GM18498 (cell line): ENCODE measurements at regions not wholly inside any gene's neighbourhood (a gene's known extent, or its start where the extent isn't known, plus 50 kb on each side); places are given as distances from the start of the nearest gene placed in this dataset.
"Not testable (repeated sequence)": the region's sequence is repeated elsewhere in the genome, so short reads cannot be mapped to it uniquely, and the experiment has no call there.

Source experiments
- ATAC-seq: cut with Tn5 transposase; IDR thresholded peaks from one replicate; pipeline ENCODE4 v1.9.1; 2021; ENCODE audit warnings: mild to moderate bottlenecking, moderate library complexity; ENCODE audit not compliant: unreplicated experiment

DNA sequence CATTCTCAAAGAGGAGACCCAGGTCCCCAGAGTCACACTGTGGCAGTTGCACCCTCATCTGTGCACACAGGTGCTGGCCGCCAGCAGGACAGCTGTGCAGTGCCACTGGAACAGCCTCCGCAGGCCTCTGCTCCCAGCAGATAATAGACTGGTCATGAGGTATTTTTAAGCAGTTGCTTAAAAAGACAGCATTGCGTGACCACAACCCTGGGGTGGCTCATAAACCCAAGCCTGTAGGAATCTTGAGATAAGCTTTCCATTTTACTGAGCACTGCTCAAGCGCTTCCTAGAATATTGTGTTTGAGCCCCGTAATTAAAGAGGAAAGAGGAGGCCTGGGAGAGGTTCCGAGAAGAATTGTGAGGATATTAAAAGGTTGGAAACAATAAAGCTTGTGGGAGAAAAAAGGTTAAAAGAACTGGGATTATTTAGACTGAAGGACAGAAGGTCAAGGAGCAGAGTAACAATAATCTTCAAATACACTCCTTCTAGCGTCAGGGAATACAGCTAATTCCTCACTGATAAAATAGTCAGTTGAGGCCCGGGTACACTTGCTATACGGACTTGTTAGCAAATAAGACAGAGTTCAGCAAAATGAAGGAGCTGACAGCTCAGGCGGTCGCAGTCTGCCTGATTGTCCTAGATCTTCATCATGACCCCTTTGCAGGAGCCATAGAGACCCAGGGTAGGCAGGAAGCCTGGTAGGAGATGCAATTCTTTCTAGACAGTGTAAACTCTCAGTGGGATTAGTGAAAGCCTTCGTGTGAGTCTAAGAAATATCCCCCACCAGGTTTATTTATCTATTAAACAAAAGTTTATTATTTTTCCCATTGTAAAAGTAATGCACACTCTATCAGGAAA is 86.2 kb upstream of the KIT start:
- ATAC-seq, result no peak

DNA sequence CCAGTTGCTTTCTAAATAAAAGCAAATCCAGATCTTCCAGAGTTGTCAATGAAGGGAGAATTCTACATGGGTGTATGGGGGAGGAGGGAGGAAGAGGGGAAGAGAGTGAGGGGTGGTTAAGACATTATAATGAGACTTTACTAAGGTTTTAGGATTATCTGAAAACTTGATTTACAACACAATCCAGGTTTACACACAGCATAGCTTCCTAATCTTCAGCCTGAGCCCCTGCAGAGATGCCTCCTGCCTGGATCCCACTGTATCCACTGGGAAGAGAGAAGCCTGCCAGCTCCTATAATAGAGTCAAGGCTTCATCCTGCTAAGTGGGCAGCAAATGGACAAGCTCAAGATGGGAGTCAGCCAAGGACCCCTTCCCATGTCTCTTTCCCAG is 85.6 kb upstream of the KIT start:
- ATAC-seq, result no peak

DNA sequence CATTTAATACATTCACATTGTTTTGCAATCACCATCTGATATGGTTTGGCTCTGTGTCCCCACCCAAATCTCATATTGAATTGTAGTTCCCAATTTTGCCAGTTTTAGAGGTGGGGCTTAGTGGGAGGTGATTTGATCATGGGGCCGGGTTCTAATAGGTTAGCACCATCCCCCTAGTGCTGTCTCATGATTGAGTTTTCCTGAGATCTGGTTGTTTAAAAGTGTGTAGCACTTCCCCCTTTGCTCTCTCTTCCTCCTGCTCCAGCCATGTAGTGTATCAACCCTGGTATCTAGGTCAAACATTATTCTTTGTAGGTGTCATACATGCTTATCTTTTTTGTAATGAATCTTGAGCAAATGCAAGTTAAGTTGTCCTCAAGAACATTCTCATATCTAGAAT is 83.3 kb upstream of the KIT start:
- no peak for ATAC-seq

DNA sequence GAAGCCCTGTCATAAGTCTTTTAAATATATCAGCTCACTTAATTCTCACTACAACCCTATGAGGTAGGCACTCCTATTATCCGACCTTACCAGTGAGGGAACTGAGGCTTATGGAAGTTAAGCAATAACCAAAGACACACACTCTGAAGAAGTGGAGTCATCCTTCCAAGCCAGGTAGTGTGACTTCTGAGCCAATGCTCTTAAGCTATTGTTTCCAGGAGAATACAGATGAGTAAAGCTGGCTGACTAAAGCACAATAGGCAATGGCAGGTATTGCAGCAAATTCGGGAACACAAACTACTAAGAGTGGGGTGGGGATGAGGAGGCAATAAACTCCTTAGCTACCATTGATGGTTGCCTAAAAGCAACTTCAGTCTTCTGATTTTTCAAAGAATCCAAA is 81.8 kb upstream of the KIT start:
- no peak for ATAC-seq

DNA sequence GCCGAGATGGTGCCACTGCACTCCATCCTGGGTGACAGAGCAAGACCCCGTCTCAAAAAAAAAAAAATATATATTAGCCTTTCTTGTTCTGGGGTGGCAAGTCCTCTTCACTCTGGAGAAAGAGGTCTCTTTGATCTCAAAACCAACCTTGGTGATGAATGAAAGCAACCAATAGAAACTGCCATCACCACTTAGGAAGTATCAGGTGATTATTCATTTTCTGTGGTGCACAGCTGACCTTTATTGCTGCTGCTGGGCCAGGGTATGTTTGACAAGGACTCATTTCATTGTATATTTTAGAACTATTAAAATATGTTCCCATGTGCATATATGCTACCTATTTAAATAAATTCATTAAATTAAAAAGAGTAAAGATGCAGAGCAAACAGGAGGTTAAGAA is 76.0 kb upstream of the KIT start:
- no peak for ATAC-seq

DNA sequence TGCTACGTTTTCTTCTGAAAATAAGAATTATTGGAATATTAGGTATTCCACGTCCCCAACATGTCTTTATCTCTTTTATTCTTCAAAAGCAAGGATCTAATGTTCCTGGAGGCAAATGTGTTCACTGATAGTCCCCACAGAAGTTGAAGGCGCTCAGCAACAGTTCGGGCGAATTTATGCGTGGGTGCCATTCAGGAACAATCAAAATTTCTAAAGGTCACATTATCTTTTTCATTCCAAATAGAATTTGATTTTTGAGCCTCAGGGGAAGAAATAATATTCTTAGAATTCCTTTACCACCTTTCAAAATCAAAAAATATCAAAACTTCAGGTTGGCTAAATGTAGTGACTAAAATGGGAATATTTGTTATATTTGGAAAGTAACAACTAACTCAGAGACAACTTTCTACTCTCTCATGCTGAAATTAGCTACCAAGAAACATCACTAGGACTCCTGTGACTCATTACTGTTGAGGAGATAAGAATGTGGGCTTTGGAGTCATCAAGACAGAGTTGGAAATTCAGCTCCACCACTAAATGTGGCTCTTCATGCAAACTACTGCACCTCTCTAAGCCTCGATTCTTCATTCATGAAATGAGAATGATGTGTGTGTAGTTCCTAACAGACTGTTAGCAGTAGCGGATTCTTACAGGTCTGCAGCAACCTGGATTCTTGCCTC is 72.3 kb upstream of the KIT start:
- ATAC-seq, result no peak

DNA sequence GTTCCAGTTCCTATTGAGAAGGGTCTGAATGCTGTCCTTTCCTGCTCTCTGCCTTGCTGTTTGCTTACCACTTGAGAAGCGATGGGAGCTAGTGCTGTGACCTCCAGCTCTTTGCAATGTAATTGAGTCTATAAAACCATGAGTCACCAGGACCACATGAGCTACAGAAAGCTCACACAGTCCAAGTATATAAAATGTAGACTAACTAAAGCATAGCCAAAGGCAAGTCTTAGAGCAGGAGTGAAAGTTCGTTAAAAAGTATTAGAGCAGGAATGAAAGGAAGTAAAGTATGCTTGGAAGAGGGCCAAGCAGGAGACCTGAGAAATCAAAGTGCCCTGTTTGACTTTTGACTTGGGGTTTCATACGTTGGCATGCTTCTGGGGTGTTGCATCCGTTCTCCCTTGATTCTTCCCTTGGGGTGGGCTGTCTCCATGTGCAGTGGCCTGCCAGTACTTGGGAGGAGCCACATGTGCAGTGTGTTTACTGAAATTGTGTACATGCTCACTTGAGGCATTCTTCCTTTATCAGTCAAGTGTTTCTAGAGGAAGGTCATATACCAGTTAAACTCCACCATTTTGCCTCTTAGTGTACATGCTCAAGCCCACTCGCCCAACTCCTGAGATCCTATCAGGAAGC is 71.3 kb upstream of the KIT start:
- ATAC-seq, result no peak

DNA sequence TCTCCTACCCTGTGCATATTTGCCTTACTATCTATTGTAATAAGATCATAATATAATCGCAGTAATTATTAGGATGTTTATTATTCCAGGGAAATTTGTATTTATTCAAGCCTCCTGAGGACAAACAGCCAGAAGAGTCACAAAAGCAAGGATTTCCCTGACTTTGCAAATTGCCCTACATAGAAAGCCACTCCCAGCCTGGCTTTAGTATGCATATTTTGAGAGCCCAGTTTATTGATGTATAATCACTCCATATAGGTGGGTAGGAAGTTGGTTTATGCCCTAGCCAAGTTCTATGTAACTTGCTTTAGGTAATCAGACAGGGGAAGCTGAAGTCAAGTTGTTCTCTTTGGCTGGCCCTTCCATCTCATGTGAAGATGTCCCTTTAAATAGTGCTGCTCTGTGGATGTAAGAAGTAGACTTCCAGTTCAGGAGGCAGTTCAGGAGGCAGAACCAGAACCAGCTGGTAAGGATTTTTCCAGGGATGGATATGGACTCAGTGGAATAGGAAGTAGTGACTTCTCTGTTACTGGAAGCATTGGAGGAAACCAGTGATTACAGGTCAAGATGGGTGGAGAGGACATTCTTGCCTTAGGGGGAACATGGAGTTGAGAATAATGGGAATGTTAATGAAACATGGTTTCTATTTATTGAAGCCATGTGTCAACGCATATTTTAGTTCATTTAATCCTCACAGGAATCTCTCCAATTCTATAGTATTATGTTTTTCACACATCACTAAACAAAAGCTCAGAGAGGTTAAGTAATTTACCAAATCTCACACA is 70.5 kb upstream of the KIT start:
- no peak for ATAC-seq

DNA sequence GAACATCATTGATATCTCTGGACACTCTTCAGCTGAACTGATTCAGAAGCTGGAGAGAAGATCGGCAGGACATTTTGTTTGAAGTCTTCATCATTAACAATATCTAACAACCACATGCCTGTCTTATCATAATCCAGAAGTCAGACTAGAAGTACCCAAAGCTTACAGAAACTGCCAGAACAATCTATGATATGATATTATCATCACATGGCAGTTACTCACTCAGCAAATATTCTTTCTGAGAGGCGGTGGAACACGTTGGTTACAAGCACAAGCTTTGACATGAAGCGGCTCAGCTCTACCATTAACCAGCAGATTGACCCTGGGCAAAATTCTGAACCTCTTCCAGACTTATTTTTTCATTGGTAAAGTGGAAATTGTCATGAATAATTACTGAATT is 69.4 kb upstream of the KIT start:
- ATAC-seq, result no peak

DNA sequence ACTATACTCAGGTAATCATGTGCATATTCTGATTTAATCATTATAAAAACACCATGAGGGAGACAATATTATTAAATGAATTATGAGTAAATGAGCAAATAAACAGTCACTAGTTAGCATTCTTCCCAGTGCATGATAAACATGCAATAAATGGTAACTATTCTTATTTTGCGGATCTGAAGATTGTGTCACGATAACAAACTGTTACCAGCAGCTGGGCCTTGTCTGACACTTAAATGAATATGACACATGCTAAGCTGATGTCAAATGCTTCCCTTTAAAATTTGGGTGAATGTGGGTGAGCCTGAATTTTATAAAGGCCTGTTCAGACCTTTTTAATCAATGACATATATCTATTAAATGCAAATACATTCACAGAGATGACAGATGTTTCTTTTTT is 68.2 kb upstream of the KIT start:
- ATAC-seq, result no peak

DNA sequence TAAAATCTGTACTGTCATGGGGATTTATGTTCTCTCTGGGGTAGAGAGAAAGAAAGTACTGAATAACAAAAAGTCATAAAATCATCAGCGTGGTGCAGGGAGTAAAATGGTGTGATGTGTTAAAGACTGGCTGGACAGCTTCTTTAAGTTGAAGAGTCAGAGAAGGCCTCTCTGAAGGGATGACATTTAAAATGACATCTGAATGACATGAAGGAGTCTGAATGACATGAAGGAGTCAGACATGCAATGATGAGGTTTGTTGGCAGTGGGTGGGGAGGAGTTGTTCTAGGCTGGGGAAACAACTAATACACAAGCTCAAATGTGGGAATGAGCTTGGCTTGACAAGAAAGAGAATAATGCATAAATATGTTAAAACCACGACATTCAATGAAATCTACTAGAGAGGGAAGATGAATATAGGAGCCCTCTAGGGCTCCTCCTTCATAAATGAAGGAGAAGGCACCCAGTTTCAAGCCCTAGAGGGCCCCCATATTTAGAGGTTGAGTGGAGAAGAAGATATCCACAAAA is 63.9 kb upstream of the KIT start:
- no peak for ATAC-seq

DNA sequence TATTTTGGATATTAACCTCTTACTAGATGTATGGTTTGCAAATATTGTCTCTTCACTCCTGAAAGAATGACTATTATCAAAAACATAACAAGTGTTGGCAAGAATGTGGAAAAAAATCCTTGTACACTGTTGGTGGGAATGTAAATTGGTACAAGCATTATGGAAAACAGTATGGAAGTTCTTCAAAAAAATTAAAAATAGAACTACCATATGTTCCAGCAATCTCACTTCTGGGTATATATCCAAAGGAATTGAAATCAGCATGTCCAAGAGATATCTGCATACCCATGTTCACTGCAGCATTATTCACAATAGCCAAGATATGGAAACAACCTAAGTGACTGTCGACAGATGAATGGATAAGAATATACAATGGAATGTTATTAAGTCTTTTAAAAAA is 61.6 kb upstream of the KIT start:
- no peak for ATAC-seq

DNA sequence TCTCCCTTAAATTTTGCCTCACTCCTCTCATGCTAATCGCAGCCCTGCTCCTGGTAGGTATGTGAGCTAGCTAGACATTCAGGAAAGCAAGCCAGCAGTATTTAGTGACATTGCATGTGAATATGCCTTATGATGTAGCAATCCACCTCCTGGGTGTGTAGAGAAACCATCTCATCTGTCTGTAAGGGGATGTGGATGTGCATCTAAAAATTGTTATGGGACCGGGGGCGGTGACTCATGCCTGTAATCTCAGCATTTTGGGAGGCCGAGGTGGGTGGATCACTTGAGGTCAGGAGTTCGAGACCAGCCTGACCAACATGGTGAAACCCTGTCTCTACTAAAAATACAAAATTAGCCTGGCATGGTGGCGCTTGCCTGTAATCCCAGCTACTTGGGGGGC is 60.1 kb upstream of the KIT start:
- not testable (repeated sequence) for ATAC-seq

DNA sequence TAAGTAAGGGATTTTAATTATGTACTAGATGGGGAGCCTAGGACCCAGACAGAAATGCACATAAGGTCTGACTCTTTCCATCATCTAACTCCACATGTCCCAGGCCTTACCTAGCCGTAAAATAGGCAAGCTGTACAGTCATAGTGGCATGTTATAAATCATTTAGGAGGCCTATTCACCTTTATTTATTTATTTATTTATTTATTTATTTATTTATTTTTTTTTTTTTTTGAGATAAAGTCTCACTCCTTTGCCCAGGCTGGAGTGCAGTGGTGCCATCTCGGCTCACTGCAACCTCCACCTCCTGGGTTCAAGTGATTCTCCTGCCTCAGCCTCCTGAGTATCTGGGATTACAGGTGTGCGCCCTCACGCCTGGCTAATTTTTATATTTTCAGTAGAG is 55.6 kb upstream of the KIT start:
- ATAC-seq, result not testable (repeated sequence)

DNA sequence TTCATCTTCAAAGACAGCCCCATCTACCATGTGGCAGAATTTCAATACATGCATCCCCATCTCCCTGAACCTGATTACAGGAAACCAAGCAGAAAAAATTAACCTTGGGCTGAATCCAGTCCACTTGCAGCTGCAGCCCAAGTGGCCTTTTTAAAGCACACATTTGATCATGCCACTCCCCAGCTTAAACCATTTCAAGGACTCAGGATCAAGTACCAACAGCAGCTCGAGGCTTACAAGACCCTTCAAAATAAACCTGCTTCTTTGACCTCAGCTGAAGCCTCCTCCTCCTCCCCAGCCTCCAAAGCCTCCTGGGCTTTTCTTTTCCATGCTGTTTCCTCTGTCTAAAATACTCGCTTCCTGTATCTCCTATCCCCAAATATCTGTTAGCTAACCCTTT is 50.7 kb upstream of the KIT start:
- no peak for ATAC-seq

DNA sequence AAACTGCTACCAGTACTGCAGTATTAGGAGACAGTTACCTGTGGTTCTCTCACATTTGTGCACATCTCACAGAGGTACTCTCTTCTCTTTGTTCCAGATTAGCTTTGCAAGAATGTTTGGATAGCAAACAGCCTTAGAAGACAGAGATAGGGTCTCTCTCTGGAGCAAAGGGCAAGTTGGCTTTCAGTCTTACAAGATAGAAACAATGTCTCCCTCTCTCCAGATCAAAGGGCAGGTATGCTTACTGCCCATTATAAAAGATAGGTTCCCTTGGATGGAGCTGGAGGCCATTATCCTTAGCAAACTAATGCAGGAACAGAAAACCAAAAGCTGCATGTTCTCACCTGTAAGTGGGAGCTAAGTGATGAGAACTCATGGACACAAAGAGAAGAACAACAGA is 50.2 kb upstream of the KIT start:
- ATAC-seq, result no peak
